SU-DHL-6 (cell line): ENCODE measurements at regions not wholly inside any gene's neighbourhood (a gene's known extent, or its start where the extent isn't known, plus 50 kb on each side); places are given as distances from the start of the nearest gene placed in this dataset.
"Not testable (repeated sequence)": the region's sequence is repeated elsewhere in the genome, so short reads cannot be mapped to it uniquely, and the experiment has no call there.

Source experiments
- H2AFZ ChIP-seq: fragments of 200-600 bp; sonication (generic); 2 replicates; pipeline ENCODE4 v1.6.1; 2014; ENCODE audit warnings: low read depth, mild to moderate bottlenecking, moderate library complexity, mixed read lengths, antibody characterized with exemption, low read length; ENCODE audit not compliant: severe bottlenecking
- H3F3A ChIP-seq: fragments of 200-600 bp; shearing (Covaris generic); 2 replicates; pipeline ENCODE4 v1.6.0; 2016; ENCODE audit warnings: antibody characterized with exemption, mild to moderate bottlenecking; ENCODE audit not compliant: insufficient read depth
- H3K27ac ChIP-seq: fragments of 200-600 bp; sonication (generic); 2 replicates; pipeline ENCODE4 v1.5.1; 2016; ENCODE audit warnings: low read depth, mild to moderate bottlenecking, low read length, moderate library complexity, mixed read lengths
- H3K27me3 ChIP-seq: fragments of 200-600 bp; sonication (generic), shearing (Covaris generic); 2 replicates; pipeline ENCODE4 v1.6.0; 2014; ENCODE audit warnings: mild to moderate bottlenecking, low read length
- H3K36me3 ChIP-seq: fragments of 200-600 bp; sonication (generic); 2 replicates; pipeline ENCODE4 v1.6.1; 2014; ENCODE audit warnings: mild to moderate bottlenecking, low read length, mixed read lengths
- H3K4me2 ChIP-seq: fragments of 300-600, 200-600 bp; shearing (Covaris generic), sonication (generic); 2 replicates; pipeline ENCODE4 v1.6.0; 2014; ENCODE audit warnings: low read length, low read depth, mild to moderate bottlenecking; ENCODE audit not compliant: poor library complexity, severe bottlenecking
- H3K4me3 ChIP-seq: fragments of 200-600 bp; sonication (generic); 2 replicates; pipeline ENCODE4 v1.5.1; 2014; ENCODE audit warnings: antibody characterized with exemption, low read length, mild to moderate bottlenecking, mixed read lengths; ENCODE audit not compliant: insufficient read depth, poor library complexity, severe bottlenecking
- H3K79me2 ChIP-seq: fragments of 200-600 bp; sonication (generic); 2 replicates; pipeline ENCODE4 v1.6.1; 2014; ENCODE audit warnings: mild to moderate bottlenecking, low read length, moderate library complexity; ENCODE audit not compliant: insufficient read depth
- H3K9ac ChIP-seq: fragments of 200-600 bp; sonication (generic); 2 replicates; pipeline ENCODE4 v1.7.0; 2014; ENCODE audit warnings: mild to moderate bottlenecking, low read length
- H3K9me2 ChIP-seq: fragments of 200-600 bp; sonication (generic); replicated peaks from 2 replicates; pipeline ENCODE4 v1.6.1; 2014; ENCODE audit warnings: low read length; ENCODE audit not compliant: insufficient read depth
- H3K9me3 ChIP-seq: fragments of 200-600 bp; sonication (generic); 2 replicates; pipeline ENCODE4 v1.6.1; 2014; ENCODE audit warnings: low read length, mixed read lengths; ENCODE audit not compliant: insufficient read depth
- H4K20me1 ChIP-seq: fragments of 200-600 bp; sonication (generic); 2 replicates; pipeline ENCODE4 v1.6.1; 2014; ENCODE audit warnings: low read depth, mild to moderate bottlenecking, antibody characterized with exemption, low read length, moderate library complexity, mixed read lengths
- EZH2phosphoT487 ChIP-seq: fragments of 200-600 bp; sonication (generic), shearing (Covaris generic); conservative IDR thresholded peaks from 2 replicates; pipeline ENCODE4 v1.6.1; 2018; ENCODE audit warnings: mild to moderate bottlenecking, antibody characterized with exemption, low read length, moderate library complexity, mixed read lengths
- TF ChIP-seq, protein P1 (sequence below): fragments of 200-600 bp; sonication (generic); IDR thresholded peaks from one replicate; pipeline ENCODE4 v1.5.1; 2017; ENCODE audit warnings: antibody characterized with exemption, mild to moderate bottlenecking, low read length, moderate library complexity; ENCODE audit not compliant: insufficient read depth, poor library complexity, severe bottlenecking

DNA sequence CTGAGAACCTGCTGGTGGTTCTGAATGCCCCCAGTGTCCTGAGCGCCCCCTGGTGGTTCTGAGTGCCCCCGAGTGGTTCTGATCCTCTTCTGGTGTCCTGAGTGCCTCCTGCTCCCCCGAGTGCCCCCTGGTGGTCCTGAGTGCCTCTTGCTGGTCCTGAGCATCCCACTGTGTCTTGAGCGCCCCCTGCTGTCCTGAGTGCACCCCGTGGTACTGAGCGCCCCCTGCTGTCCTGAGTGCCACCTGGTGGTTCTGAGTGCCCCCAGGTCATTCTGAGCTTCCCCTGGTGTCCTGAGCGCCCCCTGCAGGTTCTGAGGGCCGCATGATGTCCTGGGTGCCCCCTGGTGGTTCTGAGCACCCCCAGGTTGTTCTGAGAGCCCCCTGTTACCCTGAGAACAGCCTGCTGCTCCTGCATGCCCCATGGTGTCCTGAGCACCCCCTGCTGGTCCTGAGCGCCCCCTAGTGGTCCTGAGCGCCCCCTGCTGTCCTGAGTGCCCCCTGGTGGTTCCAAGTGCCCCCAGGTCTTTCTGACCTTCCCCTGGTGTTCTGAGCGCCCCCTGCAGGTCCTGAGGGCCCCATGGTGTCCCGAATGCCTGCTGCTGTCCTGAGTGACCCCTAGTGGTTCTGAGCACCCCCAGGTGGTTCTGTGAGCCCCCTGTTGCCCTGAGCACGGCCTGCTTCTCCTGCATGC is 1165.4 kb downstream of the TMEM121 start:
- H3K9ac ChIP-seq = no peak overlapping the region
- H3K9me3 ChIP-seq = peaks cover 7% of the 10 kb centered on the region; the same call in 1 of the 2 replicates
- no peaks in the 10 kb centered on the region for H3K9me2 ChIP-seq
- no peak overlapping the region for H3K4me3 ChIP-seq
- H2AFZ ChIP-seq = no peak overlapping the region
- H3K79me2 ChIP-seq = no peaks in the 10 kb centered on the region
- TF ChIP-seq EZH2phosphoT487 = no peak
- TF ChIP-seq, protein P1, sequence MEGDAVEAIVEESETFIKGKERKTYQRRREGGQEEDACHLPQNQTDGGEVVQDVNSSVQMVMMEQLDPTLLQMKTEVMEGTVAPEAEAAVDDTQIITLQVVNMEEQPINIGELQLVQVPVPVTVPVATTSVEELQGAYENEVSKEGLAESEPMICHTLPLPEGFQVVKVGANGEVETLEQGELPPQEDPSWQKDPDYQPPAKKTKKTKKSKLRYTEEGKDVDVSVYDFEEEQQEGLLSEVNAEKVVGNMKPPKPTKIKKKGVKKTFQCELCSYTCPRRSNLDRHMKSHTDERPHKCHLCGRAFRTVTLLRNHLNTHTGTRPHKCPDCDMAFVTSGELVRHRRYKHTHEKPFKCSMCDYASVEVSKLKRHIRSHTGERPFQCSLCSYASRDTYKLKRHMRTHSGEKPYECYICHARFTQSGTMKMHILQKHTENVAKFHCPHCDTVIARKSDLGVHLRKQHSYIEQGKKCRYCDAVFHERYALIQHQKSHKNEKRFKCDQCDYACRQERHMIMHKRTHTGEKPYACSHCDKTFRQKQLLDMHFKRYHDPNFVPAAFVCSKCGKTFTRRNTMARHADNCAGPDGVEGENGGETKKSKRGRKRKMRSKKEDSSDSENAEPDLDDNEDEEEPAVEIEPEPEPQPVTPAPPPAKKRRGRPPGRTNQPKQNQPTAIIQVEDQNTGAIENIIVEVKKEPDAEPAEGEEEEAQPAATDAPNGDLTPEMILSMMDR = peak; percentile 93
- H3F3A ChIP-seq = peaks cover 16% of the 10 kb centered on the region; the same call in 1 of the 2 replicates
- H3K27ac ChIP-seq = no peak overlapping the region
- no peaks in the 10 kb centered on the region for H3K36me3 ChIP-seq
- no peaks in the 10 kb centered on the region for H3K27me3 ChIP-seq
- no peak overlapping the region for H3K4me2 ChIP-seq
- no peaks in the 10 kb centered on the region for H4K20me1 ChIP-seq

DNA sequence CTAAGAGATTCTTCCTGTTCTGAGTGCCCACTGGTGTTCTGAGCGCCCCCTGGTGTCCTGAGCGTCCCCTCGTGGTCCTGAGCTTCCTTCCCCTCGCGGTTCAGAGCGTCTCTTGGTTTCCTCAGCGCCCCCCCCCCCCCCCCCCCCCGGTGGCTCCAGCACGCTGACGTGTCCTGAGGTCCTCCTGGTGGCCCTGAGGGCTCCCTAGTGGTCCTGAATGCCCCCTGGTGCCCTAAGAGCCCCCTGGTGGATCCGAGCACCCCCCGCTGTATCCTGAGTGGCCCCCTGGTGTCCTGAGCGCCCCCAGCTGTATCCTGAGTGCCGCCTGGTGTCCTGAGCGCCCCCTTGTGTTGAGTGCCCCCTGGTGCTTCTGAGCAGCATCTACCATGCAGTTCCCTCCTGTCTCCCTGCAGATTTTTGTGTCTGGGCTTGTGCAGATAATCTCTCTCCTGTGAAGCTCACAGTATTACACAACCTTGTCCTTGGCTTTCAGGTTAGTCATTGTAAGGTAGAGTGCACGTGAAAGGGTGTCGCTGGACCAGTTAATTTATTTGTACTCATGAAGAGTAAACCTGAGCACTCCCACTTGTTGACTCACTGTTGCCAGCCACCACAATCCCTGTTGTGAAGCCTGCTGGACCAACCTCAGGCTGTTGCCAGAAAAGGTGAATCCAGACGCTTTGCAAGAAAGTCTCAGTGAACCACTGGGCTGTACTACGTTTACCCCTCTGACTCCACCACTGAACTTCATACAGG is 1168.4 kb downstream of the TMEM121 start:
- H3K4me3 ChIP-seq = peak overlapping the region; percentile 28
- peak overlapping the region; percentile 30; the same call in 1 of the 2 replicates for H3K9ac ChIP-seq

DNA sequence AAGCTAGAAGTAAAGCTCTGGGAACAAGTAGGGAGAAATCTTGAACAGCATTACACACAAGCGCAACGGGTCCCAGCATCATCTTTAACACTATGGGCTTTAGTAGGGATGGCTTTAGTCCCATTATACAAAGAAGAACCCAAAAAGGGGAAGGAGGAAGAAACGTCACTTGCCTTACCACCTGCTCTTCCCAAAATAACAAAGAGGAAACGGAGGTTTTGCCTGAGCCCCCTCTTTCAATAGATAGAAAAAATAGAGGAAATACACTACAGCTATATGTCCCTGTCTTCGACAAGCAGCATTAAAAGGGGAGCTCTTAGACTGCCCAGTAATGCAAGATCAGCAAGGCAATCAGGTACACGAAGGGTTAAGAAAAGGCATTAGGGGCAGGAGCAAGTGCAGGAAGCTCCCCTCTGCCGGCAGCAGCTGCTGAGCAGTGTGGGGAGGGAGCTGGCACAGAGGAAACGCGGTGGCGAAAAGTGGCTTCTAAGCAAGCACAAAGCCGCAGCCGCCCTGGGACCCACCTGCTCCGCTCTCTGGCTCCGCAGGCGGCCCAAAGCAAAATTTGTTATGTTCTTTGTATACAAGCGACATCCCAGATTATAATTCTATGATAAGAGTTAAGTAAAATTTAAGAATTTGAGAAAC is 1172.4 kb downstream of the TMEM121 start:
- H2AFZ ChIP-seq = not testable (repeated sequence)
- peak overlapping the region; percentile 80 for H3K27ac ChIP-seq
- peak overlapping the region; percentile 92 for H3K4me2 ChIP-seq

More for the DNA sequence above, 1168.4 kb downstream of the TMEM121 start:
- no peaks in the 10 kb centered on the region for H3K27me3 ChIP-seq
- H3K36me3 ChIP-seq = no peaks in the 10 kb centered on the region
- peaks cover 7% of the 10 kb centered on the region; the same call in 1 of the 2 replicates for H3K9me3 ChIP-seq
- H4K20me1 ChIP-seq = no peaks in the 10 kb centered on the region
- TF ChIP-seq, protein P1 = peak; percentile 93
- TF ChIP-seq EZH2phosphoT487 = no peak
- no peak overlapping the region for H3K27ac ChIP-seq
- no peaks in the 10 kb centered on the region for H3K79me2 ChIP-seq
- H3K4me2 ChIP-seq = peak overlapping the region; percentile 36
- H2AFZ ChIP-seq = peak overlapping the region; percentile 62
- no peaks in the 10 kb centered on the region for H3K9me2 ChIP-seq
- H3F3A ChIP-seq = peaks cover 12% of the 10 kb centered on the region; the same call in 1 of the 2 replicates

DNA sequence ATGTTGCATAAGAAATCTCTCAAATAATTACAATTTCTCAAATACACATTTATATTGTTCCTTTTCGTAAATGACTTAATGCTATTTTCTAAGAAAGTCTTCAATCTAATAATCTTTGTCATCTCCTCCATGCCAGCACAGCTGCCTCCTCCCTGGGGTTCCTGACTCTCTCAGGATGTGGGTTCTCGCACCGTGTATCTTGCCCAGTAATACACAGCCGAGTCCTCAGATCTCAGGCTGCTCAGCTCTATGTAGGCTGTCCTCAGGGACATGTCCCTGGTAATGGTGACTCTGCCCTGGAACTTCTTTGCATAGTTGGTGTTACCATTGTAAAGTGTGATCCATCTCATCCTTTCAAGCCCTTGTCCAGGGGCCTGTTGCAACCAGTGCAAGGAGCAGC is 1177.3 kb downstream of the TMEM121 start:
- not testable (repeated sequence) for H3K4me2 ChIP-seq

More for the DNA sequence above, 1172.4 kb downstream of the TMEM121 start:
- not testable (repeated sequence) for H3K36me3 ChIP-seq, H4K20me1 ChIP-seq, H3F3A ChIP-seq, H3K9me2 ChIP-seq, H3K9me3 ChIP-seq, H3K79me2 ChIP-seq, H3K27me3 ChIP-seq
- Histone ChIP-seq H3K4me3 (peak overlapping the region; percentile 57), H3K9ac (peak overlapping the region; percentile 56)

More for the DNA sequence above, 1177.3 kb downstream of the TMEM121 start:
- not testable (repeated sequence) for H3K9ac ChIP-seq, H3K27me3 ChIP-seq, H3K79me2 ChIP-seq, H2AFZ ChIP-seq, H3K36me3 ChIP-seq, H3K4me3 ChIP-seq, H3K27ac ChIP-seq, H4K20me1 ChIP-seq, H3F3A ChIP-seq, H3K9me2 ChIP-seq, H3K9me3 ChIP-seq
